ENCODE measurements at regions not wholly inside any gene's neighbourhood (a gene's known extent, or its start where the extent isn't known, plus 50 kb on each side); places are given as distances from the start of the nearest gene placed in this dataset.

- Histone ChIP-seq H3K79me2 (ENCODE audit: control insufficient read depth, insufficient read depth, low read length) (no peaks in the 10 kb centered on the region), H2AFZ (ENCODE audit: low read depth, low read length) (no peak overlapping the region), H3K9ac (ENCODE audit: insufficient read depth in 1 of 2, low read depth in 2 of 2, low read length in 2 of 2) (no peak overlapping the region), H4K20me1 (replicated peaks; ENCODE audit: control insufficient read depth, insufficient read depth, low read length) (no peaks in the 10 kb centered on the region), H3K4me1 (replicated peaks in 1 of 2; ENCODE audit: control insufficient read depth in 2 of 2, insufficient read depth in 2 of 2, low read length in 2 of 2) (no peaks in the 10 kb centered on the region), H3K4me2 (ENCODE audit: insufficient read depth, low read length) (no peak overlapping the region), H3K9me1 (ENCODE audit: control insufficient read depth, insufficient read depth, low read length) (no peaks in the 10 kb centered on the region), H3K4me3 (no peak overlapping the region), H3K27me3 (ENCODE audit: control insufficient read depth in 2 of 2, insufficient read depth in 2 of 2, low read length in 2 of 2) (no peaks in the 10 kb centered on the region; a peak in 1 of 5 replicates), H3K36me3 (ENCODE audit: control insufficient read depth, insufficient read depth, low read length) (no peaks in the 10 kb centered on the region), H3K27ac (ENCODE audit: extremely low read depth, low read depth, low read length) (no peak overlapping the region), H3K9me3 (replicated peaks; ENCODE audit: control insufficient read depth, insufficient read depth, low read depth, low read length) (no peaks in the 10 kb centered on the region)
- in situ Hi-C loops (cut with MboI), result no loop called here
- 3% methylated on average over 8 of the region's 8 CpGs for WGBS (ENCODE audit: insufficient coverage, low coverage, missing lambda C conversion rate)
- CTCF ChIA-PET (ENCODE audit: low intra/inter-chr PET ratio), result no interaction called here
- no peak for FAIRE-seq
- no peak for DNase-seq (ENCODE audit: extremely low read depth in 1 of 4, low spot score in 3 of 4)
- ATAC-seq, result no peak
- intact Hi-C loops (cut with micrococcal nuclease), result no loop called here
- TF ChIP-seq BCL6 (CRISPR knock-in tag; IDR thresholded peaks at IDR 0.05) (no peak), KDM5B (IDR thresholded peaks at IDR 0.05; ENCODE audit: insufficient replicate concordance, low read depth, low read length) (no peak), ZNF445 (CRISPR knock-in tag; IDR thresholded peaks at IDR 0.05; ENCODE audit: low read depth) (no peak), ZBTB17 (CRISPR knock-in tag; IDR thresholded peaks at IDR 0.05) (no peak), ARID1B (IDR thresholded peaks at IDR 0.05) (no peak), ZKSCAN3 (CRISPR knock-in tag; IDR thresholded peaks at IDR 0.05) (no peak), CBFA2T2 (conservative IDR thresholded peaks at IDR 0.05) (no peak), CBFB (CRISPR knock-in tag; IDR thresholded peaks at IDR 0.05) (no peak), ZNF785 (CRISPR knock-in tag; IDR thresholded peaks at IDR 0.05) (no peak), NONO (IDR thresholded peaks at IDR 0.05; ENCODE audit: low read depth in 2 of 2, low read length in 1 of 2) (no peak)
- TF ChIP-seq, protein P1, sequence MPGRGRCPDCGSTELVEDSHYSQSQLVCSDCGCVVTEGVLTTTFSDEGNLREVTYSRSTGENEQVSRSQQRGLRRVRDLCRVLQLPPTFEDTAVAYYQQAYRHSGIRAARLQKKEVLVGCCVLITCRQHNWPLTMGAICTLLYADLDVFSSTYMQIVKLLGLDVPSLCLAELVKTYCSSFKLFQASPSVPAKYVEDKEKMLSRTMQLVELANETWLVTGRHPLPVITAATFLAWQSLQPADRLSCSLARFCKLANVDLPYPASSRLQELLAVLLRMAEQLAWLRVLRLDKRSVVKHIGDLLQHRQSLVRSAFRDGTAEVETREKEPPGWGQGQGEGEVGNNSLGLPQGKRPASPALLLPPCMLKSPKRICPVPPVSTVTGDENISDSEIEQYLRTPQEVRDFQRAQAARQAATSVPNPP (IDR thresholded peaks at IDR 0.05; ENCODE audit: borderline replicate concordance, insufficient read depth, insufficient read length), result no peak
- POLR2A ChIA-PET, result no interaction called here
- BruUV-seq (replicated peaks), result no TSS peak
Measured at GRCh38 chrX:139078761-139079280, 367.3 kb upstream of the FGF13 start.
